ENCODE measurements at regions not wholly inside any gene's neighbourhood (a gene's known extent, or its start where the extent isn't known, plus 50 kb on each side); places are given as distances from the start of the nearest gene placed in this dataset.

- Histone ChIP-seq H3K27ac (ENCODE audit: low read depth in 1 of 2, low read length in 1 of 2) (no peak overlapping the region), H3K9ac (ENCODE audit: insufficient read depth in 1 of 2, low read length in 2 of 2) (no peak overlapping the region), H3K27me3 (ENCODE audit: control insufficient read depth in 3 of 3, insufficient read depth in 3 of 3, low read length in 2 of 3) (no peaks in the 10 kb centered on the region), H3K4me1 (ENCODE audit: control insufficient read depth in 5 of 5, insufficient read depth in 5 of 5, low read length in 5 of 5) (peaks cover 0 to 8% (median 0%) of the 10 kb centered on the region in 5 donors), H3K9me3 (ENCODE audit: control insufficient read depth in 4 of 4, insufficient read depth in 3 of 4, low read length in 3 of 4) (no peaks in the 10 kb centered on the region), H3K36me3 (ENCODE audit: control insufficient read depth in 4 of 4, insufficient read depth in 4 of 4, low read length in 4 of 4) (no peaks in the 10 kb centered on the region), H3K4me3 (no peak overlapping the region)
- 87 to 94% methylated on average over 1 of the region's 1 CpG for WGBS, 2 donors
- DNase-seq: no peak
- TF ChIP-seq CTCF (IDR thresholded peaks at IDR 0.05; ENCODE audit: control extremely low read depth, extremely low read depth): no peak
- no peak for ATAC-seq (ENCODE audit: insufficient read depth, low FRiP score)
Observed at GRCh38 chr2:126996378-126996699, 97.6 kb downstream of the TEX51 start.

Measured in lung (tissue), 11 donors.